ENCODE measurements at regions not wholly inside any gene's neighbourhood (a gene's known extent, or its start where the extent isn't known, plus 50 kb on each side); places are given as distances from the start of the nearest gene placed in this dataset.
"Not testable (repeated sequence)": the region's sequence is repeated elsewhere in the genome, so short reads cannot be mapped to it uniquely, and the experiment has no call there.

- Histone ChIP-seq H3K4me3 (ENCODE audit: low read depth, low read length) (no peak overlapping the region), H3K36me3 (ENCODE audit: control insufficient read depth, insufficient read depth, low read length) (no peaks in the 10 kb centered on the region), H3K27me3 (ENCODE audit: control insufficient read depth, insufficient read depth, low read length) (no peaks in the 10 kb centered on the region)
- TF ChIP-seq CTCF (IDR thresholded peaks at IDR 0.05; ENCODE audit: insufficient read depth, low read length, poor library complexity, severe bottlenecking), result no peak
- DNase-seq (ENCODE audit: low read depth), result no peak
Measured at GRCh38 chr4:152180369-152180768, 355.5 kb downstream of the FBXW7 start.

- H3K4me3 ChIP-seq (ENCODE audit: low read depth, low read length); DNase-seq (ENCODE audit: low read depth); H3K36me3 ChIP-seq (ENCODE audit: control insufficient read depth, insufficient read depth, low read length); H3K27me3 ChIP-seq (ENCODE audit: control insufficient read depth, insufficient read depth, low read length): not testable (repeated sequence)
Measured at GRCh38 chr4:152177538-152177937, 358.4 kb downstream of the FBXW7 start.

- no peak overlapping the region for H3K4me3 ChIP-seq (ENCODE audit: low read depth, low read length)
Measured at GRCh38 chr4:152176627-152177214, 359.2 kb downstream of the FBXW7 start.

GRCh38 chr4:152175586-152175985 is 360.3 kb downstream of the FBXW7 start:
- no peak for DNase-seq (ENCODE audit: low read depth)
- no peaks in the 10 kb centered on the region for H3K36me3 ChIP-seq (ENCODE audit: control insufficient read depth, insufficient read depth, low read length)
- H3K4me3 ChIP-seq (ENCODE audit: low read depth, low read length), result no peak overlapping the region
- H3K27me3 ChIP-seq (ENCODE audit: control insufficient read depth, insufficient read depth, low read length), result no peaks in the 10 kb centered on the region
- no peak for TF ChIP-seq CTCF (IDR thresholded peaks at IDR 0.05; ENCODE audit: insufficient read depth, low read length, poor library complexity, severe bottlenecking)

More at GRCh38 chr4:152176627-152177214, 359.2 kb downstream of the FBXW7 start:
- no peak for TF ChIP-seq CTCF (IDR thresholded peaks at IDR 0.05; ENCODE audit: insufficient read depth, low read length, poor library complexity, severe bottlenecking)
- Histone ChIP-seq H3K27me3 (ENCODE audit: control insufficient read depth, insufficient read depth, low read length) (no peaks in the 10 kb centered on the region), H3K36me3 (ENCODE audit: control insufficient read depth, insufficient read depth, low read length) (no peaks in the 10 kb centered on the region)
- DNase-seq (ENCODE audit: low read depth), result no peak

GRCh38 chr4:152172146-152172545 is 363.7 kb downstream of the FBXW7 start:
- peaks cover 7% of the 10 kb centered on the region for H3K27me3 ChIP-seq (ENCODE audit: control insufficient read depth, insufficient read depth, low read length)
- no peak for DNase-seq (ENCODE audit: low read depth)
- no peak for TF ChIP-seq CTCF (IDR thresholded peaks at IDR 0.05; ENCODE audit: insufficient read depth, low read length, poor library complexity, severe bottlenecking)

GRCh38 chr4:152171556-152171955 is 364.3 kb downstream of the FBXW7 start:
- Histone ChIP-seq H3K36me3 (ENCODE audit: control insufficient read depth, insufficient read depth, low read length) (no peaks in the 10 kb centered on the region), H3K27me3 (ENCODE audit: control insufficient read depth, insufficient read depth, low read length) (peaks cover 10% of the 10 kb centered on the region), H3K4me3 (ENCODE audit: low read depth, low read length) (no peak overlapping the region)
- no peak for DNase-seq (ENCODE audit: low read depth)
- no peak for TF ChIP-seq CTCF (IDR thresholded peaks at IDR 0.05; ENCODE audit: insufficient read depth, low read length, poor library complexity, severe bottlenecking)

More at GRCh38 chr4:152172146-152172545, 363.7 kb downstream of the FBXW7 start:
- H3K36me3 ChIP-seq (ENCODE audit: control insufficient read depth, insufficient read depth, low read length), result no peaks in the 10 kb centered on the region
- no peak overlapping the region for H3K4me3 ChIP-seq (ENCODE audit: low read depth, low read length)
